SU-DHL-6 (cell line): ENCODE measurements at regions not wholly inside any gene's neighbourhood (a gene's known extent, or its start where the extent isn't known, plus 50 kb on each side); places are given as distances from the start of the nearest gene placed in this dataset.

ENCODE experiments used
- H2AFZ ChIP-seq: fragments of 200-600 bp; sonication (generic); 2 replicates; pipeline ENCODE4 v1.6.1; 2014; ENCODE audit warnings: low read depth, mild to moderate bottlenecking, moderate library complexity, mixed read lengths, antibody characterized with exemption, low read length; ENCODE audit not compliant: severe bottlenecking
- H3F3A ChIP-seq: fragments of 200-600 bp; shearing (Covaris generic); 2 replicates; pipeline ENCODE4 v1.6.0; 2016; ENCODE audit warnings: antibody characterized with exemption, mild to moderate bottlenecking; ENCODE audit not compliant: insufficient read depth
- H3K27ac ChIP-seq: fragments of 200-600 bp; sonication (generic); 2 replicates; pipeline ENCODE4 v1.5.1; 2016; ENCODE audit warnings: low read depth, mild to moderate bottlenecking, low read length, moderate library complexity, mixed read lengths
- H3K27me3 ChIP-seq: fragments of 200-600 bp; sonication (generic), shearing (Covaris generic); 2 replicates; pipeline ENCODE4 v1.6.0; 2014; ENCODE audit warnings: mild to moderate bottlenecking, low read length
- H3K36me3 ChIP-seq: fragments of 200-600 bp; sonication (generic); 2 replicates; pipeline ENCODE4 v1.6.1; 2014; ENCODE audit warnings: mild to moderate bottlenecking, low read length, mixed read lengths
- H3K4me2 ChIP-seq: fragments of 300-600, 200-600 bp; shearing (Covaris generic), sonication (generic); 2 replicates; pipeline ENCODE4 v1.6.0; 2014; ENCODE audit warnings: low read length, low read depth, mild to moderate bottlenecking; ENCODE audit not compliant: poor library complexity, severe bottlenecking
- H3K4me3 ChIP-seq: fragments of 200-600 bp; sonication (generic); 2 replicates; pipeline ENCODE4 v1.5.1; 2014; ENCODE audit warnings: antibody characterized with exemption, low read length, mild to moderate bottlenecking, mixed read lengths; ENCODE audit not compliant: insufficient read depth, poor library complexity, severe bottlenecking
- H3K79me2 ChIP-seq: fragments of 200-600 bp; sonication (generic); 2 replicates; pipeline ENCODE4 v1.6.1; 2014; ENCODE audit warnings: mild to moderate bottlenecking, low read length, moderate library complexity; ENCODE audit not compliant: insufficient read depth
- H3K9ac ChIP-seq: fragments of 200-600 bp; sonication (generic); 2 replicates; pipeline ENCODE4 v1.7.0; 2014; ENCODE audit warnings: mild to moderate bottlenecking, low read length
- H3K9me2 ChIP-seq: fragments of 200-600 bp; sonication (generic); replicated peaks from 2 replicates; pipeline ENCODE4 v1.6.1; 2014; ENCODE audit warnings: low read length; ENCODE audit not compliant: insufficient read depth
- H3K9me3 ChIP-seq: fragments of 200-600 bp; sonication (generic); 2 replicates; pipeline ENCODE4 v1.6.1; 2014; ENCODE audit warnings: low read length, mixed read lengths; ENCODE audit not compliant: insufficient read depth
- H4K20me1 ChIP-seq: fragments of 200-600 bp; sonication (generic); 2 replicates; pipeline ENCODE4 v1.6.1; 2014; ENCODE audit warnings: low read depth, mild to moderate bottlenecking, antibody characterized with exemption, low read length, moderate library complexity, mixed read lengths
- CTCF ChIP-seq: fragments of 200-600 bp; sonication (generic); IDR thresholded peaks from one replicate; pipeline ENCODE4 v1.5.1; 2017; ENCODE audit warnings: antibody characterized with exemption, mild to moderate bottlenecking, low read length, moderate library complexity; ENCODE audit not compliant: insufficient read depth, poor library complexity, severe bottlenecking
- EZH2phosphoT487 ChIP-seq: fragments of 200-600 bp; sonication (generic), shearing (Covaris generic); conservative IDR thresholded peaks from 2 replicates; pipeline ENCODE4 v1.6.1; 2018; ENCODE audit warnings: mild to moderate bottlenecking, antibody characterized with exemption, low read length, moderate library complexity, mixed read lengths

- no peak for TF ChIP-seq EZH2phosphoT487
- TF ChIP-seq CTCF: no peak
- Histone ChIP-seq H3K79me2 (no peaks in the 10 kb centered on the region), H3K9ac (no peak overlapping the region), H3K27ac (no peak overlapping the region), H3K4me2 (no peak overlapping the region), H3K9me2 (0 out of 2 replicates have a peak, but pooled peaks cover 5% of the 10 kb centered on the region), H3F3A (no peaks in the 10 kb centered on the region), H3K9me3 (no peaks in the 10 kb centered on the region), H3K4me3 (no peak overlapping the region), H2AFZ (no peak overlapping the region), H3K36me3 (no peaks in the 10 kb centered on the region), H4K20me1 (no peaks in the 10 kb centered on the region), H3K27me3 (no peaks in the 10 kb centered on the region)
Measured at GRCh38 chr6:22658934-22659333, 89.6 kb downstream of the HDGFL1 start.

- no peaks in the 10 kb centered on the region for H3K36me3 ChIP-seq
- no peaks in the 10 kb centered on the region for H3K9me2 ChIP-seq
- no peak for TF ChIP-seq CTCF
- H2AFZ ChIP-seq: no peak overlapping the region
- H3K27me3 ChIP-seq: no peaks in the 10 kb centered on the region
- H3K27ac ChIP-seq: no peak overlapping the region
- H3K4me2 ChIP-seq: no peak overlapping the region
- H3K4me3 ChIP-seq: no peak overlapping the region
- H3K9me3 ChIP-seq: no peaks in the 10 kb centered on the region
- no peaks in the 10 kb centered on the region for H3K79me2 ChIP-seq
- no peaks in the 10 kb centered on the region for H4K20me1 ChIP-seq
- H3K9ac ChIP-seq: no peak overlapping the region
- H3F3A ChIP-seq: no peaks in the 10 kb centered on the region
Measured at GRCh38 chr6:22664968-22665367, 95.6 kb downstream of the HDGFL1 start.

GRCh38 chr6:22666021-22666420 is 96.7 kb downstream of the HDGFL1 start:
- Histone ChIP-seq H4K20me1 (no peaks in the 10 kb centered on the region), H3K4me2 (no peak overlapping the region), H3K36me3 (no peaks in the 10 kb centered on the region), H3K9me3 (no peaks in the 10 kb centered on the region), H2AFZ (no peak overlapping the region), H3F3A (no peaks in the 10 kb centered on the region), H3K27me3 (no peaks in the 10 kb centered on the region), H3K79me2 (no peaks in the 10 kb centered on the region), H3K9ac (no peak overlapping the region), H3K4me3 (no peak overlapping the region), H3K27ac (no peak overlapping the region), H3K9me2 (no peaks in the 10 kb centered on the region)
- no peak for TF ChIP-seq EZH2phosphoT487

- TF ChIP-seq EZH2phosphoT487 (no peak), CTCF (no peak)
- no peaks in the 10 kb centered on the region for H3K9me3 ChIP-seq
Measured at GRCh38 chr6:22666586-22666985, 97.2 kb downstream of the HDGFL1 start.

More at GRCh38 chr6:22666586-22666985, 97.2 kb downstream of the HDGFL1 start:
- Histone ChIP-seq H4K20me1 (no peaks in the 10 kb centered on the region), H3K27me3 (no peaks in the 10 kb centered on the region), H3K4me3 (no peak overlapping the region), H2AFZ (no peak overlapping the region), H3K27ac (no peak overlapping the region), H3K79me2 (no peaks in the 10 kb centered on the region), H3K9me2 (no peaks in the 10 kb centered on the region), H3F3A (no peaks in the 10 kb centered on the region), H3K4me2 (no peak overlapping the region), H3K9ac (no peak overlapping the region), H3K36me3 (no peaks in the 10 kb centered on the region)
